HG02970 (cell line): ENCODE measurements at regions not wholly inside any gene's neighbourhood (a gene's known extent, or its start where the extent isn't known, plus 50 kb on each side); places are given as distances from the start of the nearest gene placed in this dataset.

Experiments used
- ATAC-seq: cut with Tn5 transposase; IDR thresholded peaks from one replicate; pipeline ENCODE4 v1.9.1; 2021; ENCODE audit warnings: mild to moderate bottlenecking, moderate library complexity, moderate number of reproducible peaks; ENCODE audit not compliant: unreplicated experiment, low FRiP score

DNA sequence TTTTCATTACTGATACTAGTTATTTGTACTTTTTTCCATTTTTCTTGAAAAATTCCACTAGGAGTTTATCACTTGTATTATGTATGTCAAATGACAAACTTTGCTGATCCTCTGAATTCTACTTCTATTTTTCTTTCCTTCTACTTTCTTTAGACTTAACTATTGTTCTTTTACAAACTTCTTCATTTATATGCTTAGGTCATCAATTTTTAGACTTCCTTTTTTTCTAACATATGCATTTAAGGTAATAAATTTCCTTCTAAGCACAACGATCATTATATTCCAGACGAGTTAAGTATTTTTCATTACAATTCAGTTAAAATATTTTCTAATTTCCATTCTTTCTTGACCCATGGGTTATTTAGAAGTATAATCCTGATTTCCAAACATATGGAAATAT lies 240.8 kb downstream of the NHLRC3 start:
- ATAC-seq: no peak

DNA sequence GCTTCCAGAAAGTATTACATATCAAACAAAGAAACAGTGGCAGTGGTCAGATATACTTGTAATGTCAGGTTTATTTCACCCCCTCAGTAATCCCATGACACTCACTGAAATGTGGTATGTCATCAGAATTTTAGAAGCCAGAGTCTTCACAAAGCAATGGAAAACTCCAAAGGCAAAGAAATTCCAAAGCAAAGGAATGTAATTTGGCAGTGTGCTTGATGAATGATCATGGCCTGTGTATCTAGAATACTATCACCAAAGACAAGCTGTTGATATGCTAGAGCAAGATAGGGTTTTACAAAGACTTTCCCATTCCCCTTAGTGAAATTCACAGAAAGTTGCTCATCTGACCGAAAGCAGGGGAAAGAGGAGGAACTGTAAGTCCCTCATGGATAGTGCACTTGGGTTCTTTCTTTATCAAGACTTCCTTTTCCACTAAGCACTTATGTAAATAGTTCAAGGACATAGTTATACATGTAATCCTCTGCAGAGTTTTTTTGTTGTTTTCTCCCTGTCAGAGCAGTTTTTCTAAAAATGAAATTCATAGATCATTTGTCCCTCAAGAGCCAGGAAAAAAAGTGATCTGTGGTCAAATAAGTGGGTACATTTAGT lies 243.4 kb downstream of the NHLRC3 start:
- no peak for ATAC-seq

DNA sequence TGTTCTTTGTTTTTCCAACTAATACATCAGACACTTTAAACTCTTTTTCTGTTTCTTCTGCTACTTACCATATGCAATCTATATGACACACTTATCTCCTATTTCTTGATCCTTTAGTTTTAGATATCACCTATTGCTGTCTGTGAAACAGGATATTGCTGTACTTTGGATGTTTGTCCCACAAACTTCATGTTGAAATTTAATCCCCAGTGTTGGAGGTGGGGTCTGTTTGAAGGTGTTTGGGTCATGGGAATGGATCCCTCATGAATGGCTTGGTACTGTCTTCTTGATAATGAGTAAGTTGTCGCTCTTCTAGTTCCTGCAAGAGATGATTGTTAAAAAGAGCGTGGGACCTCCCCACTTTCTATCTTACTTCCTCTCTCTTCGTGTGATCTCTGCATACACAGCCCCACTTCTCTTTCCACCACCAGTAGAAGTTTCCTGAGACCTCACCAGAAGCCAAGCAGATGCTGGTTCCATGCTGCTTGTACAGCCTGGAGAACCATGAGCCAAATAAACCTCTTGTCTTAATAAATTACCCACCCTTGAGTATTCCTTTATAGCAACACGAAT lies 244.2 kb downstream of the NHLRC3 start:
- ATAC-seq: peak; percentile 80

DNA sequence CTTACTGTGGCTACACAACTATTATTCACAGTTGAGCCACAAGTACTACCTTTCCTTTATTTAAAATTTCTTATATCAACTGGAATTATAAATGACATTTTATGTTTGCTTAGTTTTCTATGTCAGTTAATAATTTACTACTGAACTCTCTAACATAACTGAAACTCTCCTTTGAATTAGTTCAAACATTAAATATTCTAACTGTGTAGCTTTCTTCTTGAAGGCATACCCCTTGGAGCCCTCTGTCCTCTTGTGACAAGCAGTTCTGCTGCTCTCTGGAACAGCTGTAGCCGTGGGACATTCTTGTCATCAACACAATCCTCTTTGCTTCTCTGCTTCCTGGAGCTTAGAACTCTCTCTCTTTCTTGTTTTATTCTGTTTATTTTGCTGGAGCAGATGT lies 244.8 kb downstream of the NHLRC3 start:
- ATAC-seq: no peak

DNA sequence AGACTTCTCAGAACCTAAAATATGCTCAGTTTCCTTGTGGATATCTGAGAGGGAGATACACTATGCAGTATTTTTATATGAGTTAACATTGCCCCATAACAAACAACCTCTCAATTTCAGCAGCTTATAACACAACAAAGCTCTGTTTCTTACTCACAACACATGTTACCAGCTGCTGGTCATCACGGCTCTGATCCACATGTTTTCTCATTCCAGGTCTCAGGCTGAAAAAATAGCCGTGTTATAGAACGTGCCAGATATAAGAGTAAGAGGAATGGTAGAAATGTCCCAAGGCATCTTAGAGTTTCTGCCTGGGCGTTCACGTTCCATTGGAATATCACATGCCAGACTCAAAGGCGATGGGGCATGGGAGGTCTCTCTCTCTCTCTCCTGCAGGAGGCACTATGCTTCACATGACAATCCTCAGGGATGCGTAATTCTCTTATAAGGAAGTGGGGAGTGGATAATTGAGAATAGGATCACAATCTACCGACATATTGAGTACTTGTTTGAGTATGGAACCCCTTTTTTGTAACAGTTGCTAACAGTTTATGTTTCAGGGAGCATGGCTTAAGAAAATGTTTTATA lies 246.6 kb downstream of the NHLRC3 start:
- no peak for ATAC-seq
